ENCODE measurements at regions not wholly inside any gene's neighbourhood (a gene's known extent, or its start where the extent isn't known, plus 50 kb on each side); places are given as distances from the start of the nearest gene placed in this dataset.

GRCh38 chr17:54257440-54257839, 434.7 kb downstream of the KIF2B start:
- TF ChIP-seq EZH2 (IDR thresholded peaks at IDR 0.05; ENCODE audit: borderline replicate concordance, insufficient read depth, low read depth, low read length, poor library complexity, severe bottlenecking) = no peak
- no peak for TF ChIP-seq CTCF (IDR thresholded peaks at IDR 0.05)
